NCI-H345 treated with DMSO at 0.1 percent for 48 hours (cell line): ENCODE measurements at regions not wholly inside any gene's neighbourhood (a gene's known extent, or its start where the extent isn't known, plus 50 kb on each side); places are given as distances from the start of the nearest gene placed in this dataset.

Source experiments
- DNase-seq: peaks from one replicate; lab custom pipeline; 2025; ENCODE audit not compliant: unreplicated experiment; lab: John Stamatoyannopoulos, UW

- no peak for DNase-seq
Measured at GRCh38 chr7:85602196-85602595, 415.3 kb upstream of the SEMA3D start.

GRCh38 chr7:85600395-85600794 lies 413.5 kb upstream of the SEMA3D start:
- no peak for DNase-seq

GRCh38 chr7:85596827-85597226 lies 410.0 kb upstream of the SEMA3D start:
- DNase-seq: no peak

GRCh38 chr7:85595750-85596178 lies 408.9 kb upstream of the SEMA3D start:
- DNase-seq: no peak

GRCh38 chr7:85593355-85593754 lies 406.5 kb upstream of the SEMA3D start:
- DNase-seq: no peak

- DNase-seq: no peak
Measured at GRCh38 chr7:85587785-85588184, 400.9 kb upstream of the SEMA3D start.

- no peak for DNase-seq
Measured at GRCh38 chr7:85586091-85586490, 399.2 kb upstream of the SEMA3D start.

- DNase-seq: no peak
Measured at GRCh38 chr7:85583131-85583953, 396.5 kb upstream of the SEMA3D start.

GRCh38 chr7:85573844-85574243 lies 387.0 kb upstream of the SEMA3D start:
- DNase-seq: no peak

- DNase-seq: no peak
Measured at GRCh38 chr7:85573346-85573745, 386.5 kb upstream of the SEMA3D start.

GRCh38 chr7:85570898-85571297 lies 384.0 kb upstream of the SEMA3D start:
- no peak for DNase-seq

- DNase-seq: no peak
Measured at GRCh38 chr7:85567983-85568382, 381.1 kb upstream of the SEMA3D start.

GRCh38 chr7:85566095-85566794 lies 379.4 kb upstream of the SEMA3D start:
- DNase-seq: no peak

- DNase-seq: no peak
Measured at GRCh38 chr7:85565276-85565675, 378.4 kb upstream of the SEMA3D start.

GRCh38 chr7:85564861-85565260 lies 378.0 kb upstream of the SEMA3D start:
- no peak for DNase-seq

- DNase-seq: no peak
Measured at GRCh38 chr7:85561706-85562105, 374.9 kb upstream of the SEMA3D start.

- peak; percentile 31 for DNase-seq
Measured at GRCh38 chr7:85554236-85555178, 367.7 kb upstream of the SEMA3D start.

GRCh38 chr7:85535974-85536729 lies 349.3 kb upstream of the SEMA3D start:
- DNase-seq: no peak

- DNase-seq: no peak
Measured at GRCh38 chr7:85529831-85530230, 343.0 kb upstream of the SEMA3D start.

- DNase-seq: no peak
Measured at GRCh38 chr7:85529201-85529600, 342.3 kb upstream of the SEMA3D start.

GRCh38 chr7:85528581-85528980 lies 341.7 kb upstream of the SEMA3D start:
- DNase-seq: no peak
